HepG2 (cell line): ENCODE measurements at regions not wholly inside any gene's neighbourhood (a gene's known extent, or its start where the extent isn't known, plus 50 kb on each side); places are given as distances from the start of the nearest gene placed in this dataset.

Source experiments
- JUND ChIP-seq: sonication (generic); formaldehyde crosslinking; IDR thresholded peaks from 2 replicates; pipeline ENCODE4 v1.8.0; 2022; ENCODE audit warnings: mild to moderate bottlenecking, missing genetic modification reagents
- MAFF ChIP-seq: IDR thresholded peaks from 2 replicates; pipeline ENCODE4 v1.6.1; 2011; ENCODE audit warnings: low read depth, low read length, improper control_type of control experiment
- MXD1 ChIP-seq: sonication (generic); formaldehyde crosslinking; IDR thresholded peaks from 2 replicates; pipeline ENCODE4 v1.4.0; 2020; ENCODE audit warnings: mild to moderate bottlenecking, missing genetic modification reagents
- NR0B2 ChIP-seq: sonication (generic); formaldehyde crosslinking; IDR thresholded peaks from 2 replicates; pipeline ENCODE4 v1.4.0; 2020; ENCODE audit warnings: mild to moderate bottlenecking, missing genetic modification reagents
- SMAD3 ChIP-seq: sonication (generic); formaldehyde crosslinking; IDR thresholded peaks from 2 replicates; pipeline ENCODE4 v1.4.0; 2020; ENCODE audit warnings: missing genetic modification reagents
- TEAD3 ChIP-seq: optimal IDR thresholded peaks from 2 replicates; pipeline ENCODE3; 2016; ENCODE audit warnings: borderline replicate concordance
- YY1 ChIP-seq: IDR thresholded peaks from 2 replicates; pipeline ENCODE4 v1.6.1; 2011; ENCODE audit warnings: low read length, low read depth, moderate library complexity, mild to moderate bottlenecking; ENCODE audit not compliant: insufficient read depth, insufficient replicate concordance
- ZBTB42 ChIP-seq: sonication (generic); formaldehyde crosslinking; IDR thresholded peaks from 2 replicates; pipeline ENCODE4 v1.5.0; 2020; ENCODE audit warnings: mild to moderate bottlenecking, missing genetic modification reagents
- ZFX ChIP-seq: sonication (generic); formaldehyde crosslinking; IDR thresholded peaks from 2 replicates; pipeline ENCODE4 v1.4.0; 2020; ENCODE audit warnings: mild to moderate bottlenecking, low read depth, missing genetic modification reagents, moderate library complexity
- ZNF790 ChIP-seq: sonication (generic); formaldehyde crosslinking; IDR thresholded peaks from 2 replicates; pipeline ENCODE4 v1.8.0; 2022; ENCODE audit warnings: missing genetic modification reagents, mild to moderate bottlenecking, borderline replicate concordance

GRCh38 chr1:83706354-83706938, 292.5 kb downstream of the TTLL7 start:
- no peak for TF ChIP-seq MXD1 (CRISPR knock-in tag)
- no peak for TF ChIP-seq JUND (CRISPR knock-in tag)
- no peak for TF ChIP-seq TEAD3 (CRISPR knock-in tag)
- no peak for TF ChIP-seq MAFF
- no peak for TF ChIP-seq ZBTB42 (CRISPR knock-in tag)
- TF ChIP-seq YY1, result no peak
- TF ChIP-seq ZNF790 (CRISPR knock-in tag), result no peak
- no peak for TF ChIP-seq NR0B2
- TF ChIP-seq ZFX (CRISPR knock-in tag), result no peak
- no peak for TF ChIP-seq SMAD3 (CRISPR knock-in tag)
